ENCODE measurements at regions not wholly inside any gene's neighbourhood (a gene's known extent, or its start where the extent isn't known, plus 50 kb on each side); places are given as distances from the start of the nearest gene placed in this dataset.
"Not testable (repeated sequence)": the region's sequence is repeated elsewhere in the genome, so short reads cannot be mapped to it uniquely, and the experiment has no call there.

DNA sequence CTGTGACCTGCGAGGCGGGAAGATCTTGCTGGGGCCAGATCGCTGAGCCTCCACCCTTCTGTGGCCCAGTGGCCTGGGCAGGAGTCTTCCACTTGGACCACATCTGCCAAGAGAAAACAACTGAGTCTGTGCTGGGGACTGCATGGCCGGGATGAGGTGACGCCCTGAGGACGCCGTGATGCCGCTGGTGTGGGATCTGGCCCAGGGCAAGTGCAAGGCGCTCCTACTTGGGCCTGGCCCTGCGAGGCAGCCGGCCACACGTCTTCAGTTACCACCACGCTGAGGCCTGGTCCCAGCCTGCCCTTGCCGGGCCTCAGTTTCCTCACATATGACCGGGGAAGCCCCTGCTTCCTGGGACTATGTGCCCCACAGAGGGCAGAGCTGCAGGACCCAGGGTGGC lies 133.4 kb downstream of the SLC25A46 start:
- no peak for DNase-seq (ENCODE audit: extremely low read depth, low read depth)
- TF ChIP-seq CTCF (IDR thresholded peaks at IDR 0.05; ENCODE audit: low read depth, low read length): no peak

DNA sequence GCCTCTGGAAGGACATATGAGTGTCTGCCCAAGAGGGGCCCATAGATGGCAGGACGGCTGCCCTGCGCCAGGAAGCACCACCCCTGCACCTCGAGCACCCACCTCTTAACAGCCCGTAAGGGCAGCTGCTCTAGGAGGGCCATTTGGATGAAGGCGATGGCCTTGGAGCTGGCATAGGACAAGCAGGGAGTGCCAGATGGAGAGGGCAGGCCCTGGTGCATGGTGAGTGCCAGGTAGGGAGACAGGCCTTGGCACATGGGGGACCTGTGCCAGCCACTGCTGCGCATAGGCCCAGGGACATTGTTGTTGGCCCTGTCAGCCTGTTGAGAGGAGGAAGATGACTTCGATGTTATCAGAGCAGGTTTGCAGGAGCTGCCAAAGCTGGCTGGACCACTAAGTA lies 134.2 kb downstream of the SLC25A46 start:
- no peak for DNase-seq (ENCODE audit: extremely low read depth, low read depth)
- TF ChIP-seq CTCF (IDR thresholded peaks at IDR 0.05; ENCODE audit: low read depth, low read length): no peak

DNA sequence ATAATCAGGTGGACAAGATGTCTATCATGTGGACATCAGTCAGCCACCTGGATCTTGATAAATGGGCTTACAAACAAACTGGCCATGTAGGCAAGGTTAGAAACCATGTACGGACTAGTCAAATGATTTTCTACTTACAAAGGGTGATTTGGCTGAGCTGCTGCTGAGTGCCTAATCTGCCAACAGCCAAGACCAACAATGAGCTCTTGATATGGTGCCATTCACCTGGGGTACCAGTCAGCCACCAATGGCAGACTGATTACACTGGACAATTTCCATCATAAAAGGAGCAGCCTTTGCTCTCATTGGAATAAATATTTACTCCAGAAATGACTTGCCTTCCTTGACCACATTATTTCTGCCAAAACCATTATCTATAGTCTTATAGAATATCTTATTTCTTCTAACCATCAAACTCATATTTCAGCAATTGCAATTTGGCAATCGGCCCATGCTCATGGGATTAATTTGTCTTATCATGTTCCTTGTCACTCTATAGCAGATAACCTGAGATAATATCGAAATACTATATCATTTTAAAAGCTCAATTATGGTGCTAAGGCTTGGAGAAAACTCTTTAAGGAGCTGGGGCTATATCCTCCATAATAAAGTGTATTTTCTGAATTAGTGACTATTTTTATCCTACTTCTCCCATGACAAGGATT lies 135.1 kb downstream of the SLC25A46 start:
- TF ChIP-seq CTCF (IDR thresholded peaks at IDR 0.05; ENCODE audit: low read depth, low read length): no peak

GRCh38 chr5:110875115-110875514 lies 136.3 kb downstream of the SLC25A46 start:
- DNase-seq (ENCODE audit: extremely low read depth, low read depth): not testable (repeated sequence)

More for the DNA sequence above, 135.1 kb downstream of the SLC25A46 start:
- no peak for DNase-seq (ENCODE audit: extremely low read depth, low read depth)

- DNase-seq (ENCODE audit: extremely low read depth, low read depth): no peak
- TF ChIP-seq CTCF (IDR thresholded peaks at IDR 0.05; ENCODE audit: low read depth, low read length): no peak
These were observed 139.3 kb downstream of the SLC25A46 start for GRCh38 chr5:110878115-110878514.

DNA sequence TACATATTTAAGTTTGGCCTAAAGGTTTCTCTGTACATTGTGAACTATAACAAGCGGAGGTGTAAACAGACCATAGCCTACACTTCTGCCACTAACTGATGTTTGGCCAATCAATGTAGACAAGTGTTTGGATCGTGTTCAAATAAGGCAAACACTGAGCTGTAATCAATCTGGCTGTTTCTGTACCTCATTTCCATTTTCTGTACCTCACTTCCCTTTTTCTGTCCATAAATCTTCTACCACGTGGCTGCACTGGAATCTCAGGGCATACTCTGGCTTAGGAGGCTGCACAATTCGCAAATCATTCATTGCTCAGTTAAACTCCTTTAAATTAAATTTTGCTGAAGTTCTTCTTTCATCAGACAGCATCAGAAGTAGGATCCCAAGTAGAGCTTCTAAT lies 140.9 kb downstream of the SLC25A46 start:
- TF ChIP-seq CTCF (IDR thresholded peaks at IDR 0.05; ENCODE audit: low read depth, low read length): no peak
- no peak for DNase-seq (ENCODE audit: extremely low read depth, low read depth)

- no peak for TF ChIP-seq CTCF (IDR thresholded peaks at IDR 0.05; ENCODE audit: low read depth, low read length)
- peak; percentile 92 for DNase-seq (ENCODE audit: extremely low read depth, low read depth)
These were observed 141.6 kb downstream of the SLC25A46 start for GRCh38 chr5:110880413-110880812.

DNA sequence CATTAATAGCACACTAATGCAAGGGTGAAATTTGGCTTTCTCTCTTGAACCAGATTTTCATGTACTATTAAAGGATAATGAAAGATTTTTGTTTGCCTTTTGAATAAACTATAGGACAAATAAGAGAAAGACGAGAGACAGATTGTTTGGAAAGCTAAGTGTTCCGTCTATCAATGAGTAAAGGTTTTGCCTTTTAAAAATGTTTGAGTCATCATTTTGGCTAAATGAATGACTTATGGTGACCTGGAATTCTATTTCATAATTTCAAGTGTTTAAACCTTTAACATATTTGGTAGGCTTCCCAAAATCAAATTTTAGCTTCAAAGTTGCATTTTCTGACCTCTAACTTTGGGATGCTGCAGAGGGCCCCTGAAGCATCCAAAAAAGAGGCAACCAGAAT lies 145.2 kb downstream of the SLC25A46 start:
- no peak for DNase-seq (ENCODE audit: extremely low read depth, low read depth)
- no peak for TF ChIP-seq CTCF (IDR thresholded peaks at IDR 0.05; ENCODE audit: low read depth, low read length)

- DNase-seq (ENCODE audit: extremely low read depth, low read depth): not testable (repeated sequence)
These were observed 148.4 kb downstream of the SLC25A46 start for GRCh38 chr5:110887170-110887569.

DNA sequence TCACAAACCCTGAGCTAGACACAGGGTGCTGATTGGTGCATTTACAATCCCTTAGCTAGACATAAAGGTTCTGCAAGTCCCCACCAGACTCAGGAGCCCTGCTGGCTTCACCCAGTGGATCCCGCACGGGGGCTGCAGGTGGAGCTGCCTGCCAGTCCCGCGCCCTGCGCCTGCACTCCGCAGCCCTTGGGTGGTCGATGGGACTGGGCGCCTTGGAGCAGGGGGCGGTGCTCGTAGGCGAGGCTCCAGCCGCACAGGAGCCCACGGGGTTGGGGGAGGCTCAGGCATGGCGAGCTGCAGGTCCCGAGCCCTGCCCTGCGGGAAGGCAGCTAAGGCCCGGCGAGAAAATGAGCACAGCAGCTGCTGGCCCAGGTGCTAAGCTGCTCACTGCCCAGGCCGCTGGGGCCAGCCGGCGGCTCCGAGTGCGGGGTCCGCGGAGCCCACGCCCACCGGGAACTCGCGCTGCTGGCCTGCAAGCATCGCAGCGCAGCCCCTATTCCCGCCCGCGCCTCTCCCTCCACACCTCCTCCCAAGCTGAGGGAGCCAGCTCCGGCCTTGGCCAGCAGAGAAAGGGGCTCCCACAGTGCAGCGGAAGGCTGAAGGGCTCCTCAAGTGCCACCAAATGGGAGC lies 155.2 kb downstream of the SLC25A46 start:
- DNase-seq (ENCODE audit: extremely low read depth, low read depth): not testable (repeated sequence)
